DMS53 treated with DMSO at 0.1 percent for 48 hours (cell line): ENCODE measurements at regions not wholly inside any gene's neighbourhood (a gene's known extent, or its start where the extent isn't known, plus 50 kb on each side); places are given as distances from the start of the nearest gene placed in this dataset.

ENCODE experiments used
- DNase-seq: peaks from one replicate; lab custom pipeline; 2025; ENCODE audit not compliant: unreplicated experiment; lab: John Stamatoyannopoulos, UW

DNA sequence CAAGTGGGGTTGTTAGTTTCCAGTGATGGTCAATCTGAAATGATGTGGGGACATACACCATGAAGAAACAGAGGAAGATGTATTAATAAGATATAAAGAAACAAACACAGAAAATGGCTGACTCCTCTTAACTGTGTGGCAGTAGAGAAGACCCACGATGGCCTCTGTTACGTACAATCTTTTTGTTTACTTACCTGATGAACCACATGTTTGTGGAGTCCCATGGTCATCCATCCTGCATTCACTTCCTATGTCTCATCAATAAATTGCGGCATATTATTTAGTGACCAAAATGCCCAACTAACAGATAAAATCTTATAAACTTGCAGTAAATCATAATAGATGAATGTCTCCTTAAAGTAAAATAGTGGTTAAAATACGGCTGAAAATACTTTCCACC is 740.1 kb upstream of the LINC00305 start:
- no peak for DNase-seq

DNA sequence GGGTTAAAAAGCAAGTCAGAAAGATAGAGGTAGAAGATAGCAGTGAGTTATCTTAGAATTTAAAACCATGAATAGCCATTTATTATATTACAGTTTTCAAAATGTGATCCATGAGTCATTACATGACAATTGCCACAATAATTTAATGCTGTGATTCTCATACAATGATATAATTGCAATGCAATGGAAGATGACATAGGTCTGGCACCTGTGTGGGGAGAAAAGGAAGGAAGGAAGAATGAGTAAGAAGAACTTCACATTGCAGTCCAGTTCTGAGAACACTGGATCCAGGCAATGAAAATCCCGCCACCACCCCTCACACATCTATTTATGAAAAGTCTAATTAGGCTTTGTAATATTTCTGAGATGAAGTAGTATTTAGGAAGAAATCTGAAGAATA is 738.1 kb upstream of the LINC00305 start:
- DNase-seq, result no peak

DNA sequence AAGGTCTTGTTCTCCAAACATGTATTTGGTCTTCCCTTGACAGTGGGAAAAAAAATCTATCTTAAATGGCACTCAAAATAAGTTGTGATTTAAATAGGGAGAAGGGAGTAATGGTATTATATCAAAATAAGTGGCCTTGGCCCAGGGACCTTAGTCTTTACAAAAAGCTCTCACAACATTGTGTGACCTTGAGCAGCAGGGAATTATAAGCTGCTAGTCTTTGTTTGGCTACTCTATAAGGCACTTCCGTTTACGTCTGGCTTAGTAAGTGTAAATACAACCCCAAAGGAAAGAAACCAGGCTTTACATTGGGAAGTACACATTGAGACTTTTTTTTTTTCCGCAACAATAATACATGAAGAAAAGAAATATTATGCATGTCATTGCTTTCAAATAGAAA is 734.0 kb upstream of the LINC00305 start:
- peak; percentile 92 for DNase-seq

DNA sequence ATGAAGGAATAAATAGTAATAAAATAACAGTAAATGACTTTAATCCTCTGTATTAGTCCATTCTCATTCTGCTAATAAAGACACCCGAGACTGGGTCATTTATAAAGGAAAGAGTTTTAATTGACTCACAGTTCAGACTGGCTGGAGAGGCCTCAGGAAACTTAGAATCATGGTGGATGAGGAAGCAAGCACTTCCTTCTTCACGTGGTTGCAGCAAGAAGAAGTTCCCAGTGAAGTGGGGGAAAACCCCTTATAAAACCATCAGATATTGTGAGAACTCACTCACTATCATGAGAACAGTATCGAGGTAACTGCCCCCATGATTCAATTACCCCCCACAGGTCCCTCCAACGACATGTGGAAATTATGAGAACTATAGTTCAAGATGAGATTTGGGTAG is 727.9 kb upstream of the LINC00305 start:
- no peak for DNase-seq

DNA sequence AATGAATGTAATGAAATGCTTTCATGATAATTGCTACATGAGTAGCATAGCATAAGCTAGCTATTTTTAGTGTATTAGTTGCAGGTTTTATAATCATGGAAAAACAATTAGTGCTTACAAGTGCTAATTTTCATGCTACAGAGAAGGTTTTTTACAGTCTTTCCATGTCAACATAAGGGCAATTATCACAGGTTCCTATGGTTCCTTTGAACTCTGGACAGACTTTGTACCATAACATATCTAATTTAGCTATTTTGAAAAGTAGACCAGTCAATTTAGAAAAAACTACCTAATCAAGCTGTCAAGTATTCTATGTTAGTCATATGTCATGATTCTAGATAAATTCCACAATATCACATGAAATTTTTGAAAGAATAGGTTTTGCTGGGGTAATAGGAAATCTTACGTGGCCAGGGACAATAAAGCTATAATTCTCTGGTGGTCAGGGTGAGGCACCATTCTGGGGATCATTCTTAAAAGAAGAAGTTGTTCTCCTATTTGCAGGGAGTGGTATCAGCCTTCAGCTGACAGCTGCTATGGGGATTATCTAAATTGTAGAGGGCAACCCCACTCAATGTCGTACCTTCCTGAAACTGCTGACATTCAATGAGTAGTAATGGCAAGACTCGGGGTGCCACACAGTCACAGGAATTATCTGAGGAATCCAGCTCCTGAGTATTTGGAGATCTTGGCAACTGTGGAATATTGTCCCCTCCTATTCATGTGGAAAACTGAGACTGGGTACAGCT is 724.0 kb upstream of the LINC00305 start:
- no peak for DNase-seq

DNA sequence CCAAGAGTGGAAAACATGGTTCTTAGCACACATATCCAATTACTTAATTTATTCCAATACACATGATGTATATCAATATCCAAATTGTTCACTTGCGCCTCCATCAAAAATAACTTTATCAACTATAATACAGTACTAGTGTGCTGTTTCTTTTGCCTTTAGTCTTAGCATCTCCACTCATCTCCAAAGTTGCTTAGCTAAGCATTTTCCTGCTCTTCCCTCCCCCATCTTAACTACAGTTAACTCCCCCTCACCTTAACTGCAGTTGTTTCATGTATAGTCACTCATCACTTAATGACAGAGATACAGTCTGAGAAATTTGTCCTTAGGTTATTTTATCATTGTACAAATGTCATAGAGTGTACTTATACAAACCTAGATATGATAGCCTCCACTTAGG is 705.2 kb upstream of the LINC00305 start:
- no peak for DNase-seq

DNA sequence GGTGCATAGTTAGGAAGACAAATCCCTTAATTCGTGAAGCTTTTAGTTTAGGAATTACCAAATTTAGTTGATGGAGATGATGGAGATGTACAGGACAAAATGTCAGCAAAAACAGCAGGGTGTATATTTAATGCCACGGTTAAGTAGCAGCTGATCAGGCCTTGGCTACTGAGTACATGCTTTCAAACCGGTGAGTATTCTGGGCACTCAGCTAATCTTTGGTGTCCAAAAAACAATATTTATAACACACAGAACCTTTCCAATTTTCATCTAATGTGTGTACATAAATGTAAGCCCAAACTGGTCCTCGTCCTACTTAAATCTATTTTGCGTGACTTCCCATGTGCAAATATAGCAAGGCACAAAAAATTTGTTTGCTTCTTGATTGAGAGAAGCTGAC is 703.4 kb upstream of the LINC00305 start:
- no peak for DNase-seq

DNA sequence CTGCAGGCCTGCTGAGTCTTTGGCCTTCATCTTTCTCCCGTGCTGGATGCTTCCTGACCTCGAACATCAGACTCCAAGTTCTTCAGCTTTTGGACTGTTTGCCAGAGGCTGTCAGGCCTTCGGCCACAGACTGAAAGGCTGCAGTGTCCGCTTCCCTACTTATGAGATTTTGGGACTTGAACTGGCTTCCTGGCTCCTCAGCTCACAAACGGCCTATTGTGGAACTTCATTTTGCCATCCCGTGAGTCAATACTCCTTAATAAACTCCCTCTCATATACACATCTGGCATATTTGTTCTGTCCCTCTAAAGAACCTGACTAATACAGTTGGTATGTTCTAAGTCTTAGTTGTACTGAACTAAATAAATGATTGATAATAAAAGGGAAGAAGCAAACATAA is 702.8 kb upstream of the LINC00305 start:
- DNase-seq, result no peak

DNA sequence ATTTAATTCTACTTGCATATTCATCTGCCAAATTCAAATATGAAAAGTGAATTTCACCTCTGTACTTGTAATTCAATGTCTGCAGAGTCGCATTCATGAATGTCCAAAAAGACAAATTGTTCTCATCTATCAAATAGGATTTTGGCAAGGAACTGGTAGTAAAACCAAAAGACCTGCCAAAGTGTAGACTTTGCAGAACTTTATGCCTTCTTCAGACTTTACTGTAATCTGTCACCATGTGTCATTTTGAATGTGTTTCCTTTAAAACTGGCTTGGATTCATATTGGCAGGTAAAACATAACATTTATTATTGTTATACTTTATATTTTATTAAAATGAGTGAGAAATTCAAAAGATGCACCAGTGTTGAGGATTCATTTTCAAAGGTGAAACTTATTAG is 701.9 kb upstream of the LINC00305 start:
- DNase-seq, result no peak

DNA sequence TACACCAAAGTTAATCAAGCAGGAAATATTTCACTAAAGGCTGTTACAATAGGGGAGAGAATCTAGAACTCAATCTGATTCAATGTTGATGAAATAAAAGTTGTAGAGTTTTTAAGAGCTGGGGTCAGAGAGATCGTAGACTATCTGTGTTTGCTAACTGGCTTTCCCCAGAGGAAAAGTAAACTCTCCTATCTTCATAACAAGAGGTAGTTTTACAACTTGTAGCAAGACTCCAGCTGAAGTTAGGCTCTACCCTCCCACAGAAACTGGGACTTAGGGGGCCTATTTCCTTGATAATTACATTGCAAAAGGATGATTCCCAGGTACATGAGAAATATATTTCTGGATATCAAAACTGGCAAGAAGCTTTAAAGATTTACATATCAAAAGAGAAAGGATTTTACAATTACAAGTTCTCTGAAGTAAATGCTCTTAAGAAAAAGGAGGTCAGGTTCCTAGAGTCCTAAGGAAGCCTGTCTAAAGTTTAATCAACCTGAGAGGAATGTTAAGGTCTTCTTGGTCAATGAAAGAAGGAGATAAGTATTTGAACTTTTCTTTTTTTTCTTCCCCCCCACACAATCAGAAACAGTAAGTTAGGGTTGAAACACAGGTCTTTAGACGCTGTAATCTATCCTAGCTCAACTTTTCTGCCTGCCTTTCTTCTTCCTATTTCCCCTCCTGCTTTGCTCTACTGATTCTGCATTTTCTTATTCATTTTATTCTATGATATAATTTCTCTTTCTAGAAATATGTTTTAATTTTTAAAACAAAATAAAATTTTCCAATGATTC is 692.2 kb upstream of the LINC00305 start:
- DNase-seq, result no peak

DNA sequence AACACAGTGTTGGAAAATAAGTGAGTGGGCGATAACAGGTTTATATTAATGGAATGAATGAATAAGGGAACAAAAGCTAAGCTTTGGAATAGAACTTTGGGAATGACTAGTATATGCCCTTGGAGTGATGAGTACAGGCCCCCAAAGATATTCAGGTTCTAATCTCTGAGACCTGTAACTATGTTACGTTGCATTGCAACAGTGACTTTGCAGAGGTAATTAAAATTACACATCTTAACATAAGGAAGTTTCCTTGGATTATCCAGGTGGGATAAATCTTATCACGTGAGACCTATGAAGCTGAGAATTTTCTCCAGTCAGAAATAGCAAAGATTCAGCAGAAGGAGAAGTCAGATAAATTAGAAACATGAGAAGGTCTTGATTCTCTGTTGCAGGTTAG is 661.5 kb upstream of the LINC00305 start:
- no peak for DNase-seq

DNA sequence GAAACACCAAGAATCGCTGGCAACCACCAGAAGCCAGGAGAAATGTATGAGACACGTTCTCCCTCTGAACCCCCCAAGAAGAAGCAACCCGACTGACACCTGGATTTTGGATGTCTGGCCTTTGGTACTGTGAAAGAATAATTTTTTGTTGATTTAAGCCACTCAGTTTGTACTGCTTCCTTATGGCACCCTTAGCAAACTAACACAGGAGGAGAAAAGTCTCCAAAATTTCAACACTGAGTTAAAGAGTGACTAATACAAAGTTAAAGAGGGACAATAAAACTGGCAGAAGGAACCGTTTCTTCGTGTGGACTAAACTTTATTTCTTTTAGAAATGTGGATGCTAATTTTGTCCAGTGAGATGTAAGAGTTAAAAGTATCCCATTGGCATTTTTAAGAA is 660.9 kb upstream of the LINC00305 start:
- no peak for DNase-seq

DNA sequence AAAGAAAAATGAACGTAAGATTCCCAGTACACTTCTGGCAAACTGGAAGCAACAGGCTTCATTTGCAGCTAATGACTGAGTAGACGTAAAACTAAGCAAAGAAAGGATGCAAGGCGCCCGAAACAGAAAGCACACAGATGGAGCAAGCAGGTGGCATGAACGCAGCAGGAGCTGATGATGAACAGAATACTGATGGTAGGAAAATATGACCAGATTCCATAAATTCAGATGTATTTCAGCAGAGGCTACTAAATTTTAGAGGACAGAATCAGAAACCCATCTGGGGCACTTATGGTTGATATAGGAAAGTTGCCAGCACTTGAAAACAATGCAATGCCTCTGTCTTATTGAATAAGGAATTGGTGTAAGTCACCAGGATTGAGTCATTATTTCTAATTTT is 658.7 kb upstream of the LINC00305 start:
- no peak for DNase-seq

DNA sequence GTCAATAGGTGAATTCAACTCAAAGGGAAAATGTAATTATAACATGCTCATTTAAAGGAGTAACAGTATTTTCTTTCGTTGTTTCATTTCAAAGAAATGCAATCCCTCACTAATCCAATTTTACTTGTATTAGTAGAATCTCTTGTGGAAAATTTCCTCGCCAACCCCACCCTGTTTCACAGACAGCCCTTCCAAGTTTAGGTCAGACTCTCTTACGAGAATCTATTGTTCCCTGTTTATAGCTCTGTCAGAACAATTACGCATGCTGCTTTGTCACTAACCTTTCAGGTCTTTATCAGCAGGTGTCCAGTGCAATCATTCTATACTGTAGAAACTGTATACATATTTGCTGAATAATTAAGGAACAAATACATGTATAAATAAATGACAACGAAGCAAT is 657.8 kb upstream of the LINC00305 start:
- DNase-seq, result no peak

DNA sequence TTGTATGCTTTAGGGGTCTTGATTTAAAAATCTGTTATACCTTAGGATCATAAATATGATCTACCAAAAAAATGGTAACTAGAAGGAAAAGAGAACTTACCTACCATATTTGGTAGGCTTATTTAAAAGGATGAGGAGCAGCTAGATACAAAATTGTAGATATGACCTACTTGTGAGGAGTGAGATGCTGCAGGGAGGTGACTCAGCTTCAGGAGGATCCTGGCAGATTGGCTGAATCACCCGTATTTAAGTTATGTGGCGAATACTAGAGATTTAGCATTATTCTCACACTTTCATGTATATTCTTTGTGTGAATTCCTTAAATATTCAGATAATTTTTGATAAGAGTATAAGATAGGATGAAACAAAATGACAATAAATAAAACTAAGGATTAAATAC is 657.3 kb upstream of the LINC00305 start:
- DNase-seq, result no peak

DNA sequence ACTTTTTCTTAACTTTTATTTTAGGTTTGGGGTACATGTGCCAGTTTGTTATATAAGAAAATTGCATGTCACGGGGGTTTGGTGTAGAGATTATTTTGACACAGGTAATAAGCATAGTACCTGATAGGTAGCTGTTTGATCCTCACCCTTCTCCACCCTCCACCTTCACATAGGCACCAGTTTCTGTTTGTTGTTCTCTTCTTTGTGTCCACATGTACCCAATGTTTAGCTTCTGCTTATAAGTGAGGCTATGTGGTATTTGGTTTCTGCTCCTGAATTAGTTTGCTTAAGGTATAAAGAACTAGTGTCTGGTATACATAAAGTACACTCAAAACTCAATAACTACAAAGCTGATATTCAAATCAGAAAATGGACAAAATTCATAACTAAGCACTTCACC is 654.6 kb upstream of the LINC00305 start:
- peak; percentile 32 for DNase-seq

DNA sequence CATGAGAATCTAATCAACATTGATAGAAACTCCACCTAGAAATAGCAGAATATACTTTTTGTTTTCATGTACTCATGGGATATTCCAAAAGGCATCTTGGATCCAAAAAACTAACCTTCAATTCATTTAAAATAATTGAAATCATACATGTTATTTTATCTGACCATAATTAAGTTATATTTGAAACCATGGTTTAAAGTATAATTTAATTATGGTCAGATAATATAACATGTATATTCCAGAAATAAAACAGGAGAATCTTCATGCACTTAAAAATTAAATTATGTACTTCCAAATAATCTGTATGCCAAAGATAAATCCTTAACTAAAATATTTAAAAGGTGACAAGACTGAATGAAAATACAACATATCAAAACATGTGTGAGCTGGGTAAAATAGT is 651.3 kb upstream of the LINC00305 start:
- DNase-seq, result no peak

DNA sequence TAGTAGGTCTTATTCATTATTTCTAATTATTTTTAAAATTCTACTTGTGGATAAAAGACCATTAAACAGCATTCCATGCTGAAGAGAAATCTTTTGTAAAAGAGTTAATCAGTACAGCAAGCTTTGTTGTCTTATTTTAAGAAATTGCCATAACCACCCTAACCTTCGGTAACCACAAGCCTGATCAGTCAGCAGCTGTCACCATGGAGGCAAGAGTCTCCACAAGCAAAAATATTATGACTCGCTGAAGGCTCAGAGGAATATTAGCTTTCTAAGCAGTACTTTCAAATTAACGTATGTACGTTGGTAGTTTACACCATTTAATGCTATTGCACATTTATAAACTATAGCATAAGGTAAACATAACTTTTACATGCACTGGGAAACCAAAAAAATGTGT is 650.5 kb upstream of the LINC00305 start:
- DNase-seq, result no peak

DNA sequence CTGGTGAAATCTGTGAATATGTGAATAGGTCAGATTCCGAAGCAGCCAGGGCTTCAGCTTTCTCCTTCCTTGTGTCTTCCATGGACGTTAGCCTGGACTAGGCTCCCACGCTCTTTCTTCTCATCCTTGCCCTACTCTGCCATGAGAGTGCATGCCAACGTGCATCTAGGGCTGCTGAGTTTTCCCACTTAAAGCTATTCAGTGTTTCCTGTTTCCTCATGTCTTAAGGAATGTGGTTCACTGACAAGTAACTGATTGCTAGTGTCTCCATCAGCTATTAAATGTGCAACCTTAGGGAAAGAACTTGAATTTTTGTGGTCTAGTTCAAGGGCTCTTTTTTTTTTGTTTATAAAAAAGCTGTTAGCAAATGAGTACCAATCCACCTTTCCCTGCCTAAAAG is 642.3 kb upstream of the LINC00305 start:
- DNase-seq, result no peak

DNA sequence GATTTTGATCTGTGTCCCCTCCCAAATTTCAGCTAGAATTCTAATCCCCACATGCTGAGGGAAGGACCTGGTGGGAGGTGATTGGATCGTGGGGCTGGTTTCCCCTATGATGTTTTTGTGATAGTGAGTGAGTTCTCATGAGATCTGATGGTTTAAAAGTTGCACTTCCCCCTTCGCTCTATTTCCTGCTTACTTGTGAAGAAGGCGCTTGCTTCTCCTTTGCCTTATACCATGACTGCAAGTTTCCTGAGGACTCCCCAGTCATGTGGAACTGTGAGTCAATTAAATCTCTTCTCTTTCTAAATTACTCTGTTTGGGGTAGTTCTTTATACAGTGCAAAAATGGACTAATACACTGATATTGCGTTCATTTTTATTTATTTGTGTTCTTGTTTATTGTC is 636.8 kb upstream of the LINC00305 start:
- DNase-seq, result no peak

DNA sequence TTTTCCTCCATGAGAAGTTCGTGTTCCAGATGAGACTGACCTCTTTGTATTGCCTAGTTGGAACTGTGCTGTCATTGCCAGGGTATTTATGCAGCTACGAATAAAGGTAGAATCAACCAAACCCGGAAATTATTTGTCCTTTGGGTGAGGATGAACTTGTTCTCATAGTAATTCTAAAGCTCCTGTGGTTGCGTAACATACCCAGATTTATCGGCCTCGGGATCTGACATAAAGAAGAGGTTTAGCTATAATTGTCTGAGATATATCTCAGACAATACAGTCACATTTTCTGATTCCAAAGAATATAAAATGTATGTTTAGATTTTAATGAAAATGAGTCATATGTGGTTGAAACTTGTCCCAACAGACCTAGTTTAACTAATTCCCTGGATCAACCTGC is 628.7 kb upstream of the LINC00305 start:
- no peak for DNase-seq

DNA sequence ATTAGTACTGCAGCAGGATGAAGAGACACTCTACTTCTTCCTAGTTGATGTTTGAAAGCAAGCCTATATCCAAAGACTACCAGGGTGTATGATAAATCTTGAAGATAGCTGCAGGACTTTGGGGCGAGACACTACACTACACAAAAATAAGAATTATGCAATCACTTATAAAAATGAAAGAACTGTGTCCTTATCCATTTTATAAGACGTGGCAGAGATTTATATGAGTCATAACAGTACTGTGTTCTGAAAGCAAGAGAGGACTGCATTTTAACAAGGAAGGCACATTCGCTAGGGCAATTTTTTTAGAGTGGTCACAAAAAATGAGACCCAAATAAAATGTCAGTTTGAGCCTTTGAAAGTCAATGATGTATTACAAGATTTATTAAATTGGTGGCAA is 617.0 kb upstream of the LINC00305 start:
- DNase-seq, result no peak

DNA sequence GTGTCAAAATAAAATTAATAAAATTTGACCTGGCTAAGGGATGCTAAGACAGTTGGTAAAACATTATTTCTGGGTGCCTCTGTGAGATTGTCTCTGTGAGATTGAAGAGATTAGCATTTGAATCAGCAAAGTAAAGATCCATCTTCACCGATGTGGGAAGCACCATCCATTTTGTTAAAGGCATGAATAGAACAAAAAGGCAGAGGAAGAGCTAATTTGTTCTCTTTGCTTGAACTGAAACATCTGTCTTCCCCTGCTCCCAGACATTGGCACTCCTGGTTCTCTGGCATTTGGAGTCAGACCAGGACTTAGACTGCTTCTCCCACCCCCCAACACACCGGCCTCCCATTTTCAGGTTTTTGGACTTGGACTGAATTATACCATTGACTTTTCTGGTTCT is 603.8 kb upstream of the LINC00305 start:
- DNase-seq, result no peak
